ENCODE measurements at regions not wholly inside any gene's neighbourhood (a gene's known extent, or its start where the extent isn't known, plus 50 kb on each side); places are given as distances from the start of the nearest gene placed in this dataset.

DNA sequence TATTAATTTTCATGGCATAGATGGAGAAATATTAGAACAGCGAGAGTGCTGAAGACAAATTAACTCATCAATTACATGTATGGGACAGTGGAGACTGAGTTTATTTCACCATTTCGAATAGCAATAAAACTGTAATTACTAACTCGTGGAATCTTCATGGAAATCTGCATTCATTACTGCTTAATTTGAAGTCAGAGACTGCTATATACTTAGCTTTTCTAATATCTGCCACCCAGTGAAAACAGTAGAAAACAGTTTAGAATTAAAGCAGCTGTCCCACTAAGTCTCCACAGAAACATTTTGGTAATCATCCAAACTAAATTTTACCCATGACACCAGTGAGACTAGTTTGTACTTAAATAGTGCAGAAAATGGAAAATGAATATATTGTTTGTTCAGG lies 56.8 kb downstream of the IZUMO3 start:
- Histone ChIP-seq H3K27me3 (ENCODE audit: control insufficient read depth in 1 of 2, insufficient read depth in 2 of 2, low read length in 2 of 2) (no peaks in the 10 kb centered on the region), H2AFZ (ENCODE audit: low read length) (no peak overlapping the region), H3K9ac (ENCODE audit: insufficient read depth, low read depth, low read length) (no peak overlapping the region), H3K36me3 (replicated peaks in 1 of 2; ENCODE audit: control insufficient read depth in 1 of 2, insufficient read depth in 2 of 2, low read length in 2 of 2) (no peaks in the 10 kb centered on the region), H3K79me2 (ENCODE audit: insufficient read depth, low read length) (no peaks in the 10 kb centered on the region), H3K27ac (ENCODE audit: extremely low read length, insufficient read depth, low read length) (no peak overlapping the region), H3K4me2 (ENCODE audit: low read depth, low read length) (no peak overlapping the region), H3K4me3 (replicated peaks in 1 of 3; ENCODE audit: insufficient read depth in 1 of 3, low read depth in 2 of 3, low read length in 3 of 3) (no peak overlapping the region), H3K4me1 (ENCODE audit: insufficient read depth, low read length) (no peaks in the 10 kb centered on the region), H4K20me1 (ENCODE audit: insufficient read depth, low read length) (no peaks in the 10 kb centered on the region), H3K9me3 (ENCODE audit: low read length) (peaks cover 70% of the 10 kb centered on the region)
- no TSS peak for BruUV-seq (replicated peaks)
- intact Hi-C loops (cut with micrococcal nuclease; ENCODE audit: unreplicated experiment) = no loop called here
- FAIRE-seq = no peak
- POLR2A ChIA-PET = no interaction called here
- CTCF ChIA-PET (ENCODE audit: low intra/inter-chr PET ratio, low total read pairs) = no interaction called here
- ATAC-seq = no peak
- WGBS (ENCODE audit: low lambda C conversion rate) = 1% methylated on average over 3 of the region's 3 CpGs
- TF ChIP-seq TSC22D2 (CRISPR knock-in tag; IDR thresholded peaks at IDR 0.05; ENCODE audit: borderline replicate concordance) = no peak
- TF ChIP-seq, protein P1, sequence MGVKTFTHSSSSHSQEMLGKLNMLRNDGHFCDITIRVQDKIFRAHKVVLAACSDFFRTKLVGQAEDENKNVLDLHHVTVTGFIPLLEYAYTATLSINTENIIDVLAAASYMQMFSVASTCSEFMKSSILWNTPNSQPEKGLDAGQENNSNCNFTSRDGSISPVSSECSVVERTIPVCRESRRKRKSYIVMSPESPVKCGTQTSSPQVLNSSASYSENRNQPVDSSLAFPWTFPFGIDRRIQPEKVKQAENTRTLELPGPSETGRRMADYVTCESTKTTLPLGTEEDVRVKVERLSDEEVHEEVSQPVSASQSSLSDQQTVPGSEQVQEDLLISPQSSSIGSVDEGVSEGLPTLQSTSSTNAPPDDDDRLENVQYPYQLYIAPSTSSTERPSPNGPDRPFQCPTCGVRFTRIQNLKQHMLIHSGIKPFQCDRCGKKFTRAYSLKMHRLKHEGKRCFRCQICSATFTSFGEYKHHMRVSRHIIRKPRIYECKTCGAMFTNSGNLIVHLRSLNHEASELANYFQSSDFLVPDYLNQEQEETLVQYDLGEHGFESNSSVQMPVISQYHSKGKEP (CRISPR knock-in tag; IDR thresholded peaks at IDR 0.05) = no peak
- TF ChIP-seq ZNF547 (CRISPR knock-in tag; IDR thresholded peaks at IDR 0.05) = no peak
- no peak for TF ChIP-seq CENPT (CRISPR knock-in tag; IDR thresholded peaks at IDR 0.05; ENCODE audit: low read depth)
- no peak for TF ChIP-seq U2AF2 (IDR thresholded peaks at IDR 0.05; ENCODE audit: low read depth, low read length)
- TF ChIP-seq ZNF616 (CRISPR knock-in tag; IDR thresholded peaks at IDR 0.05; ENCODE audit: low read depth) = no peak
- TF ChIP-seq ZNF224 (CRISPR knock-in tag; IDR thresholded peaks at IDR 0.05) = no peak
- TF ChIP-seq, protein P2, sequence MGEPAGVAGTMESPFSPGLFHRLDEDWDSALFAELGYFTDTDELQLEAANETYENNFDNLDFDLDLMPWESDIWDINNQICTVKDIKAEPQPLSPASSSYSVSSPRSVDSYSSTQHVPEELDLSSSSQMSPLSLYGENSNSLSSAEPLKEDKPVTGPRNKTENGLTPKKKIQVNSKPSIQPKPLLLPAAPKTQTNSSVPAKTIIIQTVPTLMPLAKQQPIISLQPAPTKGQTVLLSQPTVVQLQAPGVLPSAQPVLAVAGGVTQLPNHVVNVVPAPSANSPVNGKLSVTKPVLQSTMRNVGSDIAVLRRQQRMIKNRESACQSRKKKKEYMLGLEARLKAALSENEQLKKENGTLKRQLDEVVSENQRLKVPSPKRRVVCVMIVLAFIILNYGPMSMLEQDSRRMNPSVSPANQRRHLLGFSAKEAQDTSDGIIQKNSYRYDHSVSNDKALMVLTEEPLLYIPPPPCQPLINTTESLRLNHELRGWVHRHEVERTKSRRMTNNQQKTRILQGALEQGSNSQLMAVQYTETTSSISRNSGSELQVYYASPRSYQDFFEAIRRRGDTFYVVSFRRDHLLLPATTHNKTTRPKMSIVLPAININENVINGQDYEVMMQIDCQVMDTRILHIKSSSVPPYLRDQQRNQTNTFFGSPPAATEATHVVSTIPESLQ (CRISPR knock-in tag; conservative IDR thresholded peaks at IDR 0.05) = no peak
- TF ChIP-seq, protein P3, sequence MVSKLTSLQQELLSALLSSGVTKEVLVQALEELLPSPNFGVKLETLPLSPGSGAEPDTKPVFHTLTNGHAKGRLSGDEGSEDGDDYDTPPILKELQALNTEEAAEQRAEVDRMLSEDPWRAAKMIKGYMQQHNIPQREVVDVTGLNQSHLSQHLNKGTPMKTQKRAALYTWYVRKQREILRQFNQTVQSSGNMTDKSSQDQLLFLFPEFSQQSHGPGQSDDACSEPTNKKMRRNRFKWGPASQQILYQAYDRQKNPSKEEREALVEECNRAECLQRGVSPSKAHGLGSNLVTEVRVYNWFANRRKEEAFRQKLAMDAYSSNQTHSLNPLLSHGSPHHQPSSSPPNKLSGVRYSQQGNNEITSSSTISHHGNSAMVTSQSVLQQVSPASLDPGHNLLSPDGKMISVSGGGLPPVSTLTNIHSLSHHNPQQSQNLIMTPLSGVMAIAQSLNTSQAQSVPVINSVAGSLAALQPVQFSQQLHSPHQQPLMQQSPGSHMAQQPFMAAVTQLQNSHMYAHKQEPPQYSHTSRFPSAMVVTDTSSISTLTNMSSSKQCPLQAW (CRISPR knock-in tag; IDR thresholded peaks at IDR 0.05) = no peak
- TF ChIP-seq ZNF274 (CRISPR knock-in tag; IDR thresholded peaks at IDR 0.05) = no peak
- TF ChIP-seq, protein P4, sequence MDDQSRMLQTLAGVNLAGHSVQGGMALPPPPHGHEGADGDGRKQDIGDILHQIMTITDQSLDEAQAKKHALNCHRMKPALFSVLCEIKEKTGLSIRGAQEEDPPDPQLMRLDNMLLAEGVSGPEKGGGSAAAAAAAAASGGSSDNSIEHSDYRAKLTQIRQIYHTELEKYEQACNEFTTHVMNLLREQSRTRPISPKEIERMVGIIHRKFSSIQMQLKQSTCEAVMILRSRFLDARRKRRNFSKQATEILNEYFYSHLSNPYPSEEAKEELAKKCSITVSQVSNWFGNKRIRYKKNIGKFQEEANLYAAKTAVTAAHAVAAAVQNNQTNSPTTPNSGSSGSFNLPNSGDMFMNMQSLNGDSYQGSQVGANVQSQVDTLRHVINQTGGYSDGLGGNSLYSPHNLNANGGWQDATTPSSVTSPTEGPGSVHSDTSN (CRISPR knock-in tag; IDR thresholded peaks at IDR 0.05; ENCODE audit: borderline replicate concordance) = no peak
- no peak for TF ChIP-seq NFKBIZ (CRISPR knock-in tag; IDR thresholded peaks at IDR 0.05)
- TF ChIP-seq ZNF12 (CRISPR knock-in tag; IDR thresholded peaks at IDR 0.05) = no peak
- DNase-seq (ENCODE audit: low spot score) = no peak
- in situ Hi-C loops (cut with HindIII; ENCODE audit: extremely low pct_ligation_motif_present, low pct_unique_long_range_greater_than_20kb) = no loop called here
